ENCODE measurements at regions not wholly inside any gene's neighbourhood (a gene's known extent, or its start where the extent isn't known, plus 50 kb on each side); places are given as distances from the start of the nearest gene placed in this dataset.
"Not testable (repeated sequence)": the region's sequence is repeated elsewhere in the genome, so short reads cannot be mapped to it uniquely, and the experiment has no call there.

DNA sequence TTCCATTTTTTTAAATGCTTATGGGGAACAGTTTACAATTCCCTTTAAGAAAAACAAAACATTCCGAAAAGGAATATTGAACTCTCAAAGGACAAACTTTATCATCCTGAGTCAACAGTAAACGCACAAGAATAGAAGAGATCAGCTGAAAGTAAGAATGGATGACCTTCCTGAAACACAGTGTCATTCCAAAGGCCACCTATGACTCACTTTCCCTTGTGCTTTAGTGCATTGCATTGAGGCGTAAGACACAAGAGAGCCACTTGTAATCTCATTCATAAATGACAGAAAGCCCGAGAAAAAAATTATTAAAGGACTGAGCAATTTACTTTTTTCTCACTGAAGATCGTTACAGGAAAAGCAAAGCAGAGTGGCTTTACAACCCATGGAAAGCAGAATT is 1062.4 kb upstream of the DIAPH2 start:
- no peak for DNase-seq

DNA sequence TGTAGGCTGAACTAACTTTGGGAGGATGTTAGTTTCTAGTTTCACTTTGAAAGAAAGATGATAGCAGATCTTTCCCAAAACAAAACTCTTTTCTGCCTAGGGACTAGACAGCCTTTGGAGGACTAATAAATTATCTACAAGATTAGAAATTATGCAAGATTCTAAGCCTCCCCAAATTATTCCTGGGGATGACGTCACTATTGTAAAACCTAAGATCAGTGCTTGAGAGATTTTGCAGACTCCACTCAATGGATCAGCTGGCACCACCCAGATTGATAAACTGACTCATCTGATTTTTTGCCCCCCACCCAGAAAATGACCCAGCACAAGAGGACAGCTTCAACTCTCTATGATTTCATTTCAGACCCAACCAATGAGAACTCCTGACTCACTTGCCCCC is 1057.9 kb upstream of the DIAPH2 start:
- DNase-seq = no peak

DNA sequence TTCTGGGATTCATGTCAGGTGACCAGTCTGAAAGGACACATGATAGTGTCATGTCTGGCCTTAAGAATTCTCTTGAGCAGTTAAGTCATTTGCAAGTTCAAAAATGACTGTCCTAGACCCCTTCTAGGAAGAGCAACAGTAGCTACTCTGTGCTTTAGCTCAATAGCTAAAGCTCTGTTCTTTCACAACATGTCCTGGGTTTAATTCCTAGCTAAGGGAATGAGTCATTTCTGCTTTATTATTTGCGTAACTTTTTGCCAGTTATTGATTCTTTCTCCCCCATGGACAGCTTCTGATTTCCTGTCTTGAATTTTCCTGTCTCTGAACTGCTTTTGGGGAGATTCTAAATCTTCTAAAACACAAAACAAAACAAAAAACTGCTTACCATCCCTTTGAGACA is 1055.8 kb upstream of the DIAPH2 start:
- DNase-seq = no peak

DNA sequence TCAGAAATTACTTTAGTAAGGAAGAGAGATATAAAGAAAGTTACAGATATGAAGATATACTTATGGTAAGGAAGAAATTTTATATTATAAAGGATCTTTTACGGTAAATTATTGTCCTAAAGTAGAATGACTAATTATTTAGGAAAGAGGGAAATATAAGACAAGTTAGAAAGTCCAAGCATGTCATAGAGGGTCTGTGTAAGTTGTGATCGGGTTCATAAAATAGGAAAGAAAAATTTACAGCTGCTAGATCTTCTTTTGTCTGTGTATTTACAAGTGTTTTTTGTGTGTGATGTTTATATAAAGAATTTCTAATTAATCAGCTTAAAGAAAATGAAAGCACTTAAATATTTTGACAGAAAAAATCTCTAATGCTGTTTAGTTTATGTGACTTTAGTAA is 1054.9 kb upstream of the DIAPH2 start:
- no peak for DNase-seq

DNA sequence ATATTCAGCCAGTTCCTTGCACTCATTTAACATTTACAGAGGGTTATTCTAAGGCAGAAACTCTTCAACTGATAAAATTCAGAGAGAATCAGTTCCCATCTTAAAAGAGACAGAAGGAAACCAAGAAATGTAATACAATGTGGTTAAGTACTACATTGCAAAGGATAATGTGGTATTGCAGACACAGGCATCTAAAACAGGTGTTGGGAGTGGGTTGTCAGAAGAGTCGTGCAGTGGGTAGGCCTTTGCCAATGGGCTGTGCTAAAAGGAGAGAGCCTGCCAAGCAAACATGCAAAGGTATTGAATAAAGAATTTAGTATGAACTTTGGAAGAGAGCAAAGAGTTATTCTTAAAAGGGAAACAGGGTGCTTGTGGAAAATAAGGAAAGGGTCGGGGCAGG is 1044.4 kb upstream of the DIAPH2 start:
- DNase-seq = no peak

DNA sequence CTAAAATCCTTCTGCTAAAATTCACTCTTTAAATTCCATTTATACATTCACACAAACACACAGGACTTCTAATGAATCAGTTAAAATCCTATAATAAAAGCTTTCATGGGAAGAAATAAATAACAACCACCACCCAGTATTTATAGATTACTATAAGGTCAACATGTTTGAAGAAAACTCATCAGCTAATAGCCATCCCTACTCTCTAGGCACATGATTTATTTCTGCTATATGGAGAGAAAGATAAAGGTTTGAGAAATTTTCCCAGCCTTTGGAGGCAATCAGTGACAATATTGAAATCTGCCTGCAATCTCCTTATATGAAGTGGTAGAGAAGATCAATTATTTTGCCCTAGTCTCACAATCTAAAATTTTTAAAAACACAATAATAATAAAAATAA is 1038.9 kb upstream of the DIAPH2 start:
- DNase-seq = no peak

DNA sequence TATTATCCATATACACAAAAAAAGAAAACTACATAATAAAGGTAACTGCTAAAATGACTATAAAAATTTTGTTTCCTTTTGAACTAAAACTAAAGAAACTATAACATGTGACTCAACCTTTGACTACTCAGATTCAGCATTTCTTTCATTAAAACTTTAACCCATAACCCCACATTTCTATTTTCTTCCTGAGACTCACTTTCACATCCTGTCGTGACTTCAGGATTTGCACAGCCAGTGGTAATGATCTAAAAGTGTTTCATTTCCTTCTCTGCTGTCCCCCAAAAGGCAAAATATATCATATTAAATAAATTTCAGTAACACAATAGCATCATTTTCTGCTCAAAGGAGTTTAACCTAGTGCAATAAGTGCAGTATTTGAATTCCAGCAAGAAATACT is 1022.4 kb upstream of the DIAPH2 start:
- no peak for DNase-seq

DNA sequence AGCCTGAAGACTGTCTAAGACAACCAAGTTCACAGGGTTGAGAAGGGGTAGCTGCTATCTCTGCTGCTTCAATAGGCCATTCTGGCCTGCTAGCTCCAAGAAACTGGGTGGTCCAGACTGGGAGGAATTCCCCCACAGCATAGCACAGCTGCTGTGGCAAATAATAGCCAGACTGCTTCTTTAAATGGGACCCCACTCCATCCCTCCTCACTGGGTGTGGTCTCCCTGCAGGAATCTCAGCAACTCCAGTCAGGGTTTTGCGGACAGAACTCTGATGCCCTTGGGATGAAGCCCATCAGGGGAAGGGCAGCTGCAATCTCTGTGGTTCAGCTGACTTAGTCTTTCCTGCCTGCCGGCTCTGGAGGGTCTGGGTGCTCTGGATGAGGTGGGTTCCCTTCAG is 1018.6 kb upstream of the DIAPH2 start:
- no peak for DNase-seq

DNA sequence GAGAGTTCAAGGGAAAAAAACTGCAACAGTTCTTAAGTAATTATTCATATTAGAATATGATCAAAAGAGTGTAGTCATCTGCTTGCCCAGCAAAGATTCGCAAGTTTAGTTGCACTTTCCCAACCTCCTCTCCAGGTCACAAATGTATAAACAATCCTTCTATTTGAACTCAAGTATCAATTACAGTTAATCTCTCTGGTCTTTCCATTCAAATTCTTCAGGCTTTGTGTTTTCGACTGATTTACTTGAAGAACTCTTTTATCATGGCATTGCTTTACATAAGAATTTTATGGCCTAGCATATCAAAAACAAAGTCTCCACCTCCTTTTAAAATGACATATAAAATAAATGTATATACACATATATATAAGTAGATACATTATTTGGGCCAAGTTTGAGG is 1009.6 kb upstream of the DIAPH2 start:
- DNase-seq = no peak

DNA sequence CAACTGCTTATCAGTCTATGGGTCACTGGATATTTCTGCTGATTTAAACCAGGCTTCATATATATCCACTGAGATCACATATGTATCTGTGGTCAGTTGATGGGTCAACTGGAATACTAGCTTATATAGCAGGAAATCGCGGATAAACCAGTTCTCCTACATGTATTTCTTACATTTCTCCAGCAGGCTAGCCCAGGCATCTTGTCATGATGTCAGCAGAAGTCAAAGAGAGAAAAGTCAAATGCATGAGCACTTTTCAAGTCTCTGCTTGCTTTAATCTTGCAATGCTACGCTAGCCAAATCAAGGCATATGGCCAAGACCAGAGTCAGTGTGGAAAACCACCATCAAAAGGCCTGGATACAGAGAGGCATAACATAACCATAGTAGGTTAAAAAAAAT is 1008.8 kb upstream of the DIAPH2 start:
- no peak for DNase-seq

DNA sequence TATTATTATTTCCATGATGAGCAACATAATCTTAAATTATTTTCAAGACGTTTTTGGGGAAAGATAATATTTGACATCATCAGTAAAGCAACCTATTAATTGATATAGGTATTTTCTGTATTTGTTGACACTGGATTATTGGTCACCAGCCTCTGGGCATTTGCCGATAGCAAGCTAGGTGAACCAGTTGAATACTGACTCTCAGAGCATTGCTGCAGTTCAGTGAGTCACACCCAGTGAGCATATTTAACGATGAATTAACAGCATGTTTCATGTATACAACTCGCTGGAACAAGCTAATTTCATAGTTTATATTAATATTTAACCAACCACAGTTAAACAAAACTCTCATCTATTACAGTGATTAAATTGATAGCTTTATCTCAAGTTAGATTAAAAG is 1006.0 kb upstream of the DIAPH2 start:
- DNase-seq = no peak

DNA sequence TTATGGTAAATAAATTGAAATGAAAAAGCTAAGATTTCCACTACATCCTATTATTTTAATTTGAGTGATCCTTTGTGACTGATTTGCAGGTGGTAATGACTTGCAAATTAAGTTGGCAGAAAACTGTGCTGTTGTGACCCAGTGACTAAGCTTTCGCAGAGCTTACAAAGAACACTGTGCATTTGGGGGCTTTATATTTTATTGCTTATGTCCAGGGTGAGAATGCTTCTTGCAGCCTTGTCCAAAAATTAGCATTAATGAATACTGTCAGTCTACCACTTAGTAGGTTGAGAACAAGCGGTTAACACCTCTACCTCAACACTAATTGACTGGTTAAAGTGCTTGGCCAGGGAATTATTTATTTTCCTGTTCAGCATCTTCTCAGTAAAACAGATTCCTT is 991.3 kb upstream of the DIAPH2 start:
- no peak for DNase-seq

DNA sequence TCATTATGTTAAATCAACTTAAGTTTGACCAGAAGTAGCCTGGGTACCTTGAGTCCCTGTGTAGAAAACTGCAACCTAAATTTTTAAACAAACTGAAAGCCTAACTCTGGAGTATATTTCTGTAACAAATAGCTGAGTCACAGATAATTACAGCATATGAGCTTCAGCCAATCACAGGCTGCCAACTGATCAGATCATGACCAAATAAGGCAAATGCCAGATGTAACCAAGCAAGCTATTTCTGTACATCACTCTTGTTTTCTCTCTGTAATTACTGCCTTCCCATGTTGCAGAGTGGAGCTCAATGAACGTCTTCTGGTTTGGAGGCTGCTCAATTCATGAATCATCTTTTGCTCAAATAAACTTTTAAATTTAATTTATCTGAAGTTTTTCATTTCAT is 980.9 kb upstream of the DIAPH2 start:
- no peak for DNase-seq

DNA sequence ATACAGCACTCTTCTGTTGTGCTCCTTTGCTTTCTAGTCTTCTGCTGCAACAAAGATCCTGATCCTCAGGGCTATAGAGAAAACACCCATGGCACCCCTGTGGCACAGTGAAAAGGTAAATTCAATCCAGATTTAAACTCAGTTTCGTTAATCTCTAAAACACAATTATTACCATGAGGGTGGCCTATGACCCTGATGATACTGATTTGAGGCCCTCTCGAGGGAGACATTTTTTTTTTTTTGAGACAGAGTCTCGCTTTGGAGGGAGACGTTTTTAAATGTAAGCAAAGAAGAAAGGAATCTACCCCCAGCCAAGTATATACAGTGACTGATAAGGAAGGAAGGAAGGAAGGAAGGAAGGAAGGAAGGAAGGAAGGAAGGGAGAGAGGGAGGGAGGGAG is 967.8 kb upstream of the DIAPH2 start:
- DNase-seq = no peak

DNA sequence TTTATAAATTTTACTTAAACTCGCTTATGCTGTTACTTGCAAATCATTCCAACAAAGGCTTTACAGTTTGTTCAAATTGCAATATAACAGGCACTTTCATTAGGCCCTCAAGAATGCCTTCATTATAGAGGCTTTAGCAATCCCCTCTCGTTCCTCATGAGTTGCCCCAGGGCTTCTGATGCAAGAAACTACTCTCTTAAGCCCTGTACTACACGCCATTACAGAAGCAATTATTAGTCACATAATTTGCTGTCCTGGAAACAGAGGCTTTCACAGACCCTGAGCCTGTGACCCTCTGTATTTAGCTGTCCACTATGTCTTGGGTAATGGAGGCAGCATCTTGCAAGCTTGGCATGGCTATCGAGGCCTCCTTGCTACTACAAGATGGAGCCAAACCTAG is 965.9 kb upstream of the DIAPH2 start:
- no peak for DNase-seq

DNA sequence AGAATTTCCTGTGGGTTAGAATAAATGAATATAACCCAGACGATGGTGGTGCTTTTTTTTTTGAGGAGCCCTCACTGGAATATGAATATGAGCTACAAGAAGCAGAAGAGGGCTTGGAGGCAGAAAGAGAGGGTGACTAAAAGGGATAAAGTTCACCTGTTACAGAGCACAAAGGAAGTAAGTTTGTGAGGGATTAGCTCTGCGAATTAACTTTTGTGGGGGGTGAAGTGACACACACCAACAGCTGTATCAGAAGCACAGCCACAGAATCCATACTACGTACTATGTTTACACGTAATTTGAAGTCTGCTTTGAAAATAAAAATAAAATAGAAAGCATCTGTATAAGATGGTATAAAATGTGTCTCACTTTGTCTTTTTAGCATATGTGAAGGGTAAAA is 963.6 kb upstream of the DIAPH2 start:
- no peak for DNase-seq

DNA sequence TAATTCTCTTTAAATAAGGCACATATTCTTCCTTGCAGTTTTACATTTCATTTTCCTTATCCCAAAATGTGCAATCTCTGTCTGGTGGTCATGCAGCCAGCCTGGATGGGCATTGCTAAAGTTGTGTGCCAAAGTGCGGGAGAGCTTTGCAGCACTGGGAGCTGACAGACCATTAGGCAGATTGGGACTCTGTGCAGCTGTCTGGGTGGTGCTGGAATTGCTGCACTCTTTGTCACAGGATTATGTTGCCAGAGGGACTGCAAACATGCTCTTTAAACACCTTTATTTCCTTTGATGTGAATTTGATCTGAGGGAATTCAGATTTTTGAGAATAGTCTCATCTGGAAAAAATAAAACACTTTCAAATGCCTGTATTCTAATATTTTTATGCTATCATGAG is 956.2 kb upstream of the DIAPH2 start:
- DNase-seq = no peak

DNA sequence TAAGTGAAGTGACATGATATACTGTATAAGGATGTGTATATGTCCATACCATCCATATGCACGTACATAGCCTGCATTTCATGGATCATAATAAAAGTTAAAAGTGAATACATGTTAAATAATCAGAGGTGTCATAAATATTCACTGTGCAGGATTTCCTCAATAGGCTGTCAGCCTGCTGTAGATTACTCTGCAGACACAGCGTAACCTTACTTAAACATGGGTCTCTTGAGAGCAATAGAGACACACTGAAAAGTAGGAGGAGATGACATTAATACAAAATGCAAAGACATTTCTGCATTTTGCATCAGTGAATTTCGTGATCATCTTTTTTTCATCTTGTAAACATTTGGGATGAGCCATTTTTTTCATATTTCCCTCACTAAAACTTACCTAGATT is 955.2 kb upstream of the DIAPH2 start:
- DNase-seq = no peak

DNA sequence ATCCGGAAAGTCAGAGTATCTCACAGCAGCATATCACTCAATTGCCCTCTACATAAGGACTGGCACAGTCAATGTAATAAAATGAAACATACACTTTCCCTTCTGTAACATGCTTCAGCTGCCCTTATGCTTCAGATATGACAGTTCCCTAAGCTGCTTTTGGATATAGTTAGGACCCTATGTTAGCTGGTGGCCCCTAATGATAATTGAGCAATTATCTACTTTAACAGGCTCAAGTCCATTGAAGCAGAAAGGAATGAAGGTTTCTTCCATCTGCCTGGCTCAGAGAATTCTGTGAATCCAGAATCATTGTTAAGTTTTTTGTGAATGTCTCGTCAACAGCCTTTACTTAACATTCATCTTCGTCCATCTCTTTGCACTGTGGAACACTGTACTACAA is 951.2 kb upstream of the DIAPH2 start:
- no peak for DNase-seq

DNA sequence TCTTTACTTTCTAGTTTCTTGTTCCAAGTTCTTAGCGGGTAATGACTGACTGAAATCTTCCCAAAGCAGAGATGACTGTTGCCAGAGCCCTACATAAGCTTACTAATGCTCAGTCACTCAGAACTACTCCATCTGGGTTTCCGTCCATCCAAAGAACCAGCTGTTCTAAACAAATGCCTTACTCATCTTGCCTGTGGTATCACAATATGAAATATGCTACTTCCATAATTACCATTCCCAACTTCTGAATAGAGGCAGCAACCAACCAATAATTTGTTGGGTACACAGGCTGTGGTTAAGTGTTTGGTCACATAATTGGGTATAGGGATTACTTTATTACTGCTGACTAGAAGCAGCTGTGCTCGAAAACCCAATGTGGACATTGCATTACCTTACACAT is 930.2 kb upstream of the DIAPH2 start:
- no peak for DNase-seq

DNA sequence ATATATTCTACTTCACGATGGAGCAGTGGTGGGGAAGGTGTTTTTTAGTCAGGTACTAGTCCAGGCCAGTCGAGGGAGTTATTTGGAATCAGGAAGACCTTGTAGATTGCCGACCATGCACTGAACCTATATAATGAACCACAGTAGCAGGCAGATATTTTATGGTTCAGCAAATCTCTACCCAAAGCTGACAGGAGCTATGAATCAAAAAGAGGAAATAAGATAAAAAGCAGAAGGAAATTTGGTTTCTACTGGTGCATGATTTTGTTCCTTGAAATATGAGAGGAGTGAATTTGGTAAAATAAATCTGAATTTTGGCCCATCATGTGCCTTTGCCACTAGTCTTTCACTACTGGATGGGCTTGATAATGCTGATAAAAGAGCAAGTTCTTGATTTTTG is 924.3 kb upstream of the DIAPH2 start:
- no peak for DNase-seq

DNA sequence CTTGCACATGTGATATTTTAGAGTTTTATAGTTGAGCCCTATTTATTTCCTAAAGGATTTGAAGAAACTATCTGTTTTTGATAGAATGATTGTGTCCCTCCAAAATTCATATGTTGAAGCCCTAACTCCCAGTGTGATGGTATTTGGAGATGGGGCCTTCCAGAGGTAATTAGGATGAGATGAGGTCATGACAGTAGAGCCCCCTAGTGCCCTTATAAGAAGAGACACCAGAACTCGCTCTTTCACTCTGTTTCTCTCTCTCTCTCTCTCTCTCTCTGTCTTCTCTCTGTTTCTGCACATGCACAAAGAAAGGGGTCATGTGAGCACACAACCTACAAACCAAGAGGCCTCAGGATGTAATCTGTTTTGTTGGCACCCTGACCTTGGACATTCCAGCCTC is 921.9 kb upstream of the DIAPH2 start:
- DNase-seq = no peak

DNA sequence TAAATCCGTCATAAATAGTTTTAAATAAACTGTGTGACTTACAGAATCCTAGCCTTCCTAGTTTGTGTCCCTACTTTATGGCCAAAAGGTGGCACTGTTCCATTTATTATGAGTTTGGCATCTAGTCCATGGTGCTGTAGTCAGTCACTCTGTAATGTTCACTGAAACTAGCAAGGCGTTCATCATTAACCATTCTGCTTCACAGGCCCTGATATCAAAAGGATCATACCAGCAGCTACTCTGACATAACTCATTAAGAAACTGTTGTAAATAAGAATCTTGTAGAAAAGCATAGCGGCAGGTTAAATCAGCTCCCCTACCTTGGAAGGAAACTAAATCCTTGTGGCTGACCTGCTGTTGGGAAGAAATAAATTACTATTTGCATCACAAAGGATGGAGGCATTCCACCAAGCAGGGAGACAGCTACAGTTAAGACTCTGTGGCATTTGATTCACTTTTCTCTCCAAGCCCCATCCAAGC is 919.6 kb upstream of the DIAPH2 start:
- peak; percentile 25 for DNase-seq

DNA sequence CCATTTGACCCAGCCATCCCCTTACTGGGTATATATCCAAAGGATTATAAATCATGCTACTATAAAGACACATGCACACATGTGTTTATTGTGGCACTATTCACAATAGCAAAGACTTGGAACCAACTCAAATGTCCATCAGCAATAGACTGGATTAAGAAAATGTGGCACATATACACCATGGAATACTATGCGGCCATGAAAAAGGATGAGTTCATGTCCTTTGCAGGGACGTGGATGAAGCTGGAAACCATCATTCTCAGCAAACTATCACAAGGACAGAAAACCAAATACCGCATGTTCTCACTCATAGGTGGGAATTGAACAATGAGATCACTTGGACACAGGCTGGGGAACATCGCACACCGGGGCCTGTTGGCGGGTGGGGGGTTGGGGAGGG is 913.4 kb upstream of the DIAPH2 start:
- DNase-seq = not testable (repeated sequence)

DNA sequence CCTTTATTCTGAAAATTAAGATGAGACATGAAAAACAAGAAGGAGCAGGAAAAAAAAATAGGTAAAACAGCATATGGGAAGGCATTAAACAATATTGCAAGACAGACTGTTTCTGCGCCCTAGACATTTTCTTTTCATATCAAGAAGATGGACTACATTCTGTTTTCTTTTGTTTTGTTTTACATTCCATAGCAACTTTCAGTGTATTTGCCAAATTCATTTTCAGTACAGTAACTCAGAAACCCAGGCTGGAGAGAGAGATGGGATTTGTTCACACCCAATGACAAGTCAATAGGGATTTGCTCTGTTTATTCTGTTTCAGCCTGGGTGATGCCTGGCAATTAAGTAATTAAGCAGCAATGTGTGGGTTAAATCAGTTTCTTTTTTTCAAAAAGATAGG is 892.8 kb upstream of the DIAPH2 start:
- DNase-seq = no peak

DNA sequence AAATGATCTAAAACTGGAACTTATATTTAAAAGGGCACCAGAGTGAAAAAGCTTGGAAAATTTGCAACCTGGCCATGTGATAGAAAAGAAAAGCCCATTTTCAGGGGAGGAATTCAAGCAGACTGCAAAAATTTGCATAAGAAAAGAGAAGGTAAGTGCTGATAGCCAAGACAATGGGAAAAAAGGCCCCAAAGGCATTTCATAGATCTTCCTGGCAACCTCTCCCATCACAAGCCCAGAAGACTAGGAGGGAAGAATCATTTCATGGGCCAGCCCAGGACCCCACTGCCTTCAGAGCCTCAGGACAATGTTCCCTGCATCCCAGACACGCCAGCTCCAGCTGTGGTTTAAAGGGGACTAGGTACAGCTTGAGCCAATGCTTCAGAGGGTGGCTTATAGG is 887.3 kb upstream of the DIAPH2 start:
- DNase-seq = no peak

All from femur (tissue), 1 donor.